A549 (cell line): ENCODE measurements at regions not wholly inside any gene's neighbourhood (a gene's known extent, or its start where the extent isn't known, plus 50 kb on each side); places are given as distances from the start of the nearest gene placed in this dataset.

ENCODE experiments used
- ATAC-seq, 2 experiments: fragments of 200-7000 bp in 1 of 2; fragments of >200 bp in 1 of 2; cut with Nextera tagmentation in 1 of 2; cut with Tn5 transposase in 1 of 2; 3 replicates each; pipeline versions ENCODE4 v1.8.0 to v1.9.1; 2018 to 2020; ENCODE audit warnings: mild to moderate bottlenecking in 1 of 2, moderate library complexity in 1 of 2
- CTCF ChIA-PET: fragments of 300-600 bp; sonication (Branson Sonifier 250); formaldehyde crosslinking; extraction: SDS; loops from one replicate; lab custom pipeline; 2021; ENCODE audit warnings: antibody characterized with exemption, inconsistent platforms; lab: Yijun Ruan, JAX
- POLR2A ChIA-PET: fragments of 350-600 bp; formaldehyde crosslinking; extraction: SDS; loops from one replicate; lab custom pipeline; 2021; ENCODE audit warnings: antibody characterized with exemption, inconsistent platforms; lab: Yijun Ruan, JAX
- DNase-seq, 2 experiments: peaks; one replicate each; pipeline versions ENCODE4 v3.0.0 to v3.0.0-alpha.2; 2011 to 2016; ENCODE audit warnings: low read depth in 1 of 2, low spot score in 1 of 2
- FAIRE-seq: peaks from 2 replicates; lab custom pipeline; 2011; peaks lifted over from hg19 to GRCh38; lab: Jason Lieb, UNC
- H3K27ac ChIP-seq, 2 experiments: fragments of >200 bp; sonication (Bioruptor Twin); formaldehyde crosslinking; 3 replicates each; pipeline ENCODE4 v1.5.1; 2016 to 2017
- H3K4me1 ChIP-seq: fragments of >200 bp; sonication (Bioruptor Twin); formaldehyde crosslinking; 3 replicates; pipeline ENCODE4 v1.6.1; 2016
- H3K4me2 ChIP-seq: fragments of >200 bp; sonication (Bioruptor Twin); formaldehyde crosslinking; 3 replicates; pipeline ENCODE4 v1.6.1; 2016
- H3K4me3 ChIP-seq: fragments of >200 bp; sonication (Bioruptor Twin); formaldehyde crosslinking; 3 replicates; pipeline ENCODE4 v1.5.1; 2016
- H3K9me3 ChIP-seq: fragments of >200 bp; sonication (Bioruptor Twin); formaldehyde crosslinking; 3 replicates; pipeline ENCODE4 v1.6.1; 2016
- BHLHE40 ChIP-seq: IDR thresholded peaks from 2 replicates; pipeline ENCODE4 v1.6.1; 2012; ENCODE audit warnings: low read depth, low read length, inconsistent platforms
- CBX8 ChIP-seq: fragments of 200-600 bp; sonication (generic); IDR thresholded peaks from 2 replicates; pipeline ENCODE4 v1.6.1; 2016
- CHD2 ChIP-seq: fragments of 150-350 bp; IDR thresholded peaks from 2 replicates; pipeline ENCODE4 v1.6.1; 2014; ENCODE audit warnings: low read length; ENCODE audit not compliant: partially characterized antibody
- EHMT2 ChIP-seq: fragments of 200-600 bp; sonication (generic); IDR thresholded peaks from 2 replicates; pipeline ENCODE4 v1.6.1; 2016; ENCODE audit warnings: antibody characterized with exemption, low read depth, mild to moderate bottlenecking, moderate library complexity
- EP300 ChIP-seq, 2 experiments: fragments of >200 bp; sonication (Bioruptor Twin); formaldehyde crosslinking; IDR thresholded peaks; 2 replicates in 1 of 2; 3 replicates in 1 of 2; pipeline ENCODE4 v1.6.1; 2016 to 2017
- ESRRA ChIP-seq: fragments of 150-350 bp; IDR thresholded peaks from 2 replicates; pipeline ENCODE4 v1.6.1; 2014; ENCODE audit warnings: mild to moderate bottlenecking, low read length, borderline replicate concordance
- FOSB ChIP-seq: fragments of 250-450 bp; sonication (Bioruptor Pico); IDR thresholded peaks from 2 replicates; pipeline ENCODE4 v1.5.0; 2020; ENCODE audit warnings: mild to moderate bottlenecking, moderate library complexity
- FOSL2 ChIP-seq, 2 experiments: fragments of 450-650 bp in 1 of 2; fragments of >200 bp in 1 of 2; sonication (Bioruptor Twin) in 1 of 2; formaldehyde crosslinking; IDR thresholded peaks; 2 replicates each; pipeline versions ENCODE4 v1.5.0 to v1.6.1; 2016 to 2020; ENCODE audit warnings: mild to moderate bottlenecking in 1 of 2, moderate library complexity in 1 of 2
- FOXS1 ChIP-seq: fragments of 250-450 bp; sonication (Bioruptor Pico); IDR thresholded peaks from 2 replicates; pipeline ENCODE4 v1.5.0; 2020; ENCODE audit warnings: mild to moderate bottlenecking, moderate library complexity
- GATA3 ChIP-seq: IDR thresholded peaks from 2 replicates; pipeline ENCODE4 v1.6.1; 2012; ENCODE audit warnings: borderline replicate concordance
- JUNB ChIP-seq: fragments of >200 bp; sonication (Bioruptor Twin); formaldehyde crosslinking; IDR thresholded peaks from 2 replicates; pipeline ENCODE4 v1.6.1; 2016
- NFE2L2 ChIP-seq: fragments of 150-350 bp; conservative IDR thresholded peaks from 2 replicates; pipeline ENCODE4 v1.6.1; 2014; ENCODE audit warnings: low read length
- NPAS2 ChIP-seq: fragments of 250-450 bp; sonication (Bioruptor Pico); IDR thresholded peaks from 2 replicates; pipeline ENCODE4 v1.8.0; 2022; ENCODE audit warnings: mild to moderate bottlenecking, moderate library complexity, borderline replicate concordance
- POLR2A ChIP-seq: IDR thresholded peaks from 2 replicates; pipeline ENCODE4 v1.6.1; 2012; ENCODE audit warnings: mild to moderate bottlenecking, low read length
- RAD21 ChIP-seq, 2 experiments: fragments of >200 bp in 1 of 2; sonication (Bioruptor Twin) in 1 of 2; formaldehyde crosslinking in 1 of 2; IDR thresholded peaks in 1 of 2; conservative IDR thresholded peaks in 1 of 2; 2 replicates in 1 of 2; 3 replicates in 1 of 2; pipeline ENCODE4 v1.6.1; 2012 to 2018; ENCODE audit warnings: inconsistent platforms in 1 of 2
- RCOR1 ChIP-seq: fragments of 150-350 bp; IDR thresholded peaks from 2 replicates; pipeline ENCODE4 v1.6.1; 2014; ENCODE audit warnings: antibody characterized with exemption, low read length, low read depth
- SREBF2 ChIP-seq: fragments of 450-650 bp; IDR thresholded peaks from 2 replicates; pipeline ENCODE4 v1.6.1; 2014; ENCODE audit warnings: mild to moderate bottlenecking, moderate library complexity
- TP53 ChIP-seq: fragments of 250-450 bp; sonication (Bioruptor Pico); IDR thresholded peaks from 2 replicates; pipeline ENCODE4 v1.5.0; 2021; ENCODE audit warnings: mild to moderate bottlenecking, moderate library complexity
- ZFP36 ChIP-seq: fragments of 450-650 bp; IDR thresholded peaks from 2 replicates; pipeline ENCODE4 v1.6.1; 2014; ENCODE audit warnings: borderline replicate concordance; ENCODE audit not compliant: partially characterized antibody
- WGBS: methylation state at CpG from one replicate; pipeline ENCODE4 v1.1.6; 2017; ENCODE audit errors: missing lambda C conversion rate; 5-methylcytosine and 5-hydroxymethylcytosine counted together
- TF ChIP-seq, protein P1 (sequence below): fragments of 250-450 bp; sonication (Bioruptor Pico); IDR thresholded peaks from 2 replicates; pipeline ENCODE4 v1.5.0; 2021; ENCODE audit warnings: mild to moderate bottlenecking, moderate library complexity, borderline replicate concordance
- TF ChIP-seq, protein P2 (sequence below): fragments of 250-450 bp; sonication (Bioruptor Pico); IDR thresholded peaks from 2 replicates; pipeline ENCODE4 v1.5.0; 2020; ENCODE audit warnings: low read depth, mild to moderate bottlenecking, moderate library complexity
- TF ChIP-seq, protein P3 (sequence below): IDR thresholded peaks from 2 replicates; pipeline ENCODE4 v1.6.1; 2012; ENCODE audit warnings: low read depth, borderline replicate concordance
- TF ChIP-seq, protein P4 (sequence below): fragments of >200 bp; sonication (Bioruptor Twin); formaldehyde crosslinking; IDR thresholded peaks from 2 replicates; pipeline ENCODE4 v1.6.1; 2016
- TF ChIP-seq, protein P5 (sequence below): fragments of >200 bp; sonication (Bioruptor Twin); formaldehyde crosslinking; IDR thresholded peaks from 3 replicates; pipeline ENCODE4 v1.6.1; 2016
- TF ChIP-seq, protein P6 (sequence below): fragments of 450-650 bp; IDR thresholded peaks from 2 replicates; pipeline ENCODE4 v1.6.1; 2014; ENCODE audit warnings: antibody characterized with exemption

DNA sequence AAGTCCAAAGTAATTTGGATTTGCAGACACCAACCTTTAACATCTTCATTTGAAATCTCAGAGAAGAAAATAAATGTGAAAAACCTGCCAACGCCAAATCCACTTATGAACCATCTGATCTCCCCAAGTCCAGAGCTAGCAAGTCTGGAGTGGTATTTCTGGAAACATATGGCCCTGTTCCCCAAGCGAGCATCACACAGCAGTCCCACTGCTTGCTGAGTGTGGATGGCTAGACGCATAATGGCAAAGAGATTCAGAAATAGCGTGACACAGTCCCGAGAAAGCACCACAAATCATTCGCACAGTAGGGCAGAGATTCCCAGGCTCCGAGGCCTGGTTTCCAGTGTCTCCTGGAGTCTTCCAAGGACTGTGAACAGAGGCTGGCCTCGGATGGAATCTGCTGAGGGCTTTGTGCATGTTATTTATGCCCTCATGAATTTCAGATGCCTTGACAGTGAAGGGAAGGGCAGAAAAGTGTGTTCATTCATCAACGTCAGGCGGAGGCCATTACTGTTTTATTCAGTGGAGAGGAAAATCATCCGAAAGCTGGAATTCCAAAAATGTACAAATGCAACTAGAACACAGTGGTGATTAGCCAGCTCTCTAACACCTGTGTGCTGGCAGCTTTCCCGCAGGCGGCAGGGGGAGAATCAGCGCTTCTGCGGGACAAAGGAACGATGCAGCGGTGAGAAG lies 417.0 kb downstream of the EIPR1 start:
- CTCF ChIA-PET, result interaction anchor here (1.0 kb wide), 1 partner anchor 14 kb away, joined by 4 read pairs; no protein-coding TSS in a partner anchor
- WGBS, result 44% methylated on average over 17 of the region's 17 CpGs
- ATAC-seq (no peak), DNase-seq (no peak), FAIRE-seq (no peak)
- H3K4me2 ChIP-seq, result no peak overlapping the region
- no peaks in the 10 kb centered on the region for H3K4me1 ChIP-seq
- POLR2A ChIA-PET, result no interaction called here
- no peak overlapping the region for H3K4me3 ChIP-seq
- no peak overlapping the region for H3K27ac ChIP-seq
- TF ChIP-seq NPAS2 (CRISPR knock-in tag), result no peak
- TF ChIP-seq, protein P1, sequence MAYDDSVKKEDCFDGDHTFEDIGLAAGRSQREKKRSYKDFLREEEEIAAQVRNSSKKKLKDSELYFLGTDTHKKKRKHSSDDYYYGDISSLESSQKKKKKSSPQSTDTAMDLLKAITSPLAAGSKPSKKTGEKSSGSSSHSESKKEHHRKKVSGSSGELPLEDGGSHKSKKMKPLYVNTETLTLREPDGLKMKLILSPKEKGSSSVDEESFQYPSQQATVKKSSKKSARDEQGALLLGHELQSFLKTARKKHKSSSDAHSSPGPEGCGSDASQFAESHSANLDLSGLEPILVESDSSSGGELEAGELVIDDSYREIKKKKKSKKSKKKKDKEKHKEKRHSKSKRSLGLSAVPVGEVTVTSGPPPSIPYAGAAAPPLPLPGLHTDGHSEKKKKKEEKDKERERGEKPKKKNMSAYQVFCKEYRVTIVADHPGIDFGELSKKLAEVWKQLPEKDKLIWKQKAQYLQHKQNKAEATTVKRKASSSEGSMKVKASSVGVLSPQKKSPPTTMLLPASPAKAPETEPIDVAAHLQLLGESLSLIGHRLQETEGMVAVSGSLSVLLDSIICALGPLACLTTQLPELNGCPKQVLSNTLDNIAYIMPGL, result no peak
- no peak for TF ChIP-seq NFE2L2
- TF ChIP-seq BHLHE40, result no peak
- no peak for TF ChIP-seq SREBF2
- TF ChIP-seq GATA3, result no peak
- no peak for TF ChIP-seq FOXS1 (CRISPR knock-in tag)
- TF ChIP-seq EP300 (IDR thresholded peaks at IDR 0.05), result no peak
- TF ChIP-seq, protein P2, sequence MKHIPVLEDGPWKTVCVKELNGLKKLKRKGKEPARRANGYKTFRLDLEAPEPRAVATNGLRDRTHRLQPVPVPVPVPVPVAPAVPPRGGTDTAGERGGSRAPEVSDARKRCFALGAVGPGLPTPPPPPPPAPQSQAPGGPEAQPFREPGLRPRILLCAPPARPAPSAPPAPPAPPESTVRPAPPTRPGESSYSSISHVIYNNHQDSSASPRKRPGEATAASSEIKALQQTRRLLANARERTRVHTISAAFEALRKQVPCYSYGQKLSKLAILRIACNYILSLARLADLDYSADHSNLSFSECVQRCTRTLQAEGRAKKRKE, result no peak
- TF ChIP-seq POLR2A, result no peak
- TF ChIP-seq FOSB (CRISPR knock-in tag), result no peak
- TF ChIP-seq RAD21 (conservative IDR thresholded peaks at IDR 0.05 in 1 of 2, IDR thresholded peaks at IDR 0.05 in 1 of 2), result no peak
- no peak for TF ChIP-seq EHMT2
- no peak for TF ChIP-seq RCOR1
- TF ChIP-seq CBX8, result no peak
- TF ChIP-seq, protein P3, sequence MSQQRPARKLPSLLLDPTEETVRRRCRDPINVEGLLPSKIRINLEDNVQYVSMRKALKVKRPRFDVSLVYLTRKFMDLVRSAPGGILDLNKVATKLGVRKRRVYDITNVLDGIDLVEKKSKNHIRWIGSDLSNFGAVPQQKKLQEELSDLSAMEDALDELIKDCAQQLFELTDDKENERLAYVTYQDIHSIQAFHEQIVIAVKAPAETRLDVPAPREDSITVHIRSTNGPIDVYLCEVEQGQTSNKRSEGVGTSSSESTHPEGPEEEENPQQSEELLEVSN, result no peak
- H3K9me3 ChIP-seq, result no peaks in the 10 kb centered on the region

DNA sequence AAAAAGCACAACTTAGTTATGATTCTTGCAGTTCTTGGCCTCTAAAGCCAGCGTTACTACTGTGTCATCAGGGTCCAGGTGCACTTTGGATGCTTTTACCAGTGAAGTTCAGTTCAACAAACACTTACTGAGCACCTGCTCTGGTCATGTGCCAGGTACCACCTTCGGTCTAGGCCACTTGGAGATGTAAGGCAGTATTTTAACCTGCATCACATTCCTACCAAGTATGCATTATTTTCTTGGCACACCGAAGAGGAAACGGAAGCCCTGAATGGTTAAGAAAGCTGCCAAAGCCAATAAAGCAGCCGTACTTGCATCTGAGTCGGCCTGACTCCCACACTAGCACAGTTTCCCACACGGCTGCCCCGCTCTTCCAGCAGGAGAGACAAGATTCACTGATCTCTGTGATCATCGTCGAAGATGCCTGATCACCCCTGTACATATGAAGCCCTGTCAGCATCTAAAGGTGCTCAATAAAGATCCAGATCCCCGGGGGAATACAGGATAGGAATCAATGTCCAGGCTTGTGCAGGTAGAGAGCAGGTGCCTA lies 427.1 kb downstream of the EIPR1 start:
- WGBS, result 13% methylated on average over 11 of the region's 11 CpGs
- no peak for FAIRE-seq

DNA sequence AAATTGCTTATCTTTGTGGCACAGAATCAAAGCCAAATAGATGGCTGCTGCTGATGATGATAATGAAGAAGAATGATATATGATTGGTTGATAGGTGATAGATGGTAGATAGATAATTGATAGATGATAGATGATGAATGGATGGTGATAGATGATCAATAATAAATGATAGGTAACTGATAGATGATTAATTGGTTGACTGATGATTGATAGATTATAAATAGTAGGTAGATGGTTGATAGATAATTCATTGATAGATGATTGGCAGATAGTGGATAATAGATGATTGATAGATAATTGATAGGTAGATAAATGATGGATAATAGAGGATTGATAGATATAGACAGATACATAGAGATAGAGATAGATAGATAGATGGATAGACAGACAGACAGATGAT lies 430.2 kb downstream of the EIPR1 start:
- DNase-seq, result no peak
- no peak for FAIRE-seq
- no peak for ATAC-seq
- TF ChIP-seq, protein P4, sequence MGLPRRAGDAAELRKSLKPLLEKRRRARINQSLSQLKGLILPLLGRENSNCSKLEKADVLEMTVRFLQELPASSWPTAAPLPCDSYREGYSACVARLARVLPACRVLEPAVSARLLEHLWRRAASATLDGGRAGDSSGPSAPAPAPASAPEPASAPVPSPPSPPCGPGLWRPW, result no peak
- TF ChIP-seq TP53 (CRISPR knock-in tag) (no peak), FOXS1 (CRISPR knock-in tag) (no peak), ZFP36 (no peak), JUNB (no peak), FOSL2 (IDR thresholded peaks at IDR 0.05) (no peak), FOSL2 (CRISPR knock-in tag; IDR thresholded peaks at IDR 0.05) (no peak), GATA3 (no peak), CBX8 (no peak), CHD2 (no peak), ESRRA (no peak)
- TF ChIP-seq, protein P5, sequence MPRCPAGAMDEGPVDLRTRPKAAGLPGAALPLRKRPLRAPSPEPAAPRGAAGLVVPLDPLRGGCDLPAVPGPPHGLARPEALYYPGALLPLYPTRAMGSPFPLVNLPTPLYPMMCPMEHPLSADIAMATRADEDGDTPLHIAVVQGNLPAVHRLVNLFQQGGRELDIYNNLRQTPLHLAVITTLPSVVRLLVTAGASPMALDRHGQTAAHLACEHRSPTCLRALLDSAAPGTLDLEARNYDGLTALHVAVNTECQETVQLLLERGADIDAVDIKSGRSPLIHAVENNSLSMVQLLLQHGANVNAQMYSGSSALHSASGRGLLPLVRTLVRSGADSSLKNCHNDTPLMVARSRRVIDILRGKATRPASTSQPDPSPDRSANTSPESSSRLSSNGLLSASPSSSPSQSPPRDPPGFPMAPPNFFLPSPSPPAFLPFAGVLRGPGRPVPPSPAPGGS, result no peak
- TF ChIP-seq, protein P6, sequence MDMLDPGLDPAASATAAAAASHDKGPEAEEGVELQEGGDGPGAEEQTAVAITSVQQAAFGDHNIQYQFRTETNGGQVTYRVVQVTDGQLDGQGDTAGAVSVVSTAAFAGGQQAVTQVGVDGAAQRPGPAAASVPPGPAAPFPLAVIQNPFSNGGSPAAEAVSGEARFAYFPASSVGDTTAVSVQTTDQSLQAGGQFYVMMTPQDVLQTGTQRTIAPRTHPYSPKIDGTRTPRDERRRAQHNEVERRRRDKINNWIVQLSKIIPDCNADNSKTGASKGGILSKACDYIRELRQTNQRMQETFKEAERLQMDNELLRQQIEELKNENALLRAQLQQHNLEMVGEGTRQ, result no peak
- H3K27ac ChIP-seq, result no peak overlapping the region
- POLR2A ChIA-PET, result no interaction called here
- no peak overlapping the region for H3K4me3 ChIP-seq
- H3K4me2 ChIP-seq, result no peak overlapping the region
- no peaks in the 10 kb centered on the region for H3K9me3 ChIP-seq
- no peaks in the 10 kb centered on the region for H3K4me1 ChIP-seq
- CTCF ChIA-PET, result no interaction called here

More for the DNA sequence above, 427.1 kb downstream of the EIPR1 start:
- no peak overlapping the region for H3K27ac ChIP-seq
- no peak overlapping the region for H3K4me3 ChIP-seq
- no peaks in the 10 kb centered on the region for H3K4me1 ChIP-seq
- POLR2A ChIA-PET, result no interaction called here
- no peak overlapping the region for H3K4me2 ChIP-seq
- ATAC-seq (no peak), DNase-seq (no peak)
- H3K9me3 ChIP-seq, result no peaks in the 10 kb centered on the region
- TF ChIP-seq FOSL2 (IDR thresholded peaks at IDR 0.05) (no peak), FOSL2 (CRISPR knock-in tag; IDR thresholded peaks at IDR 0.05) (no peak)
- TF ChIP-seq, all 56 proteins: peak for 0
- CTCF ChIA-PET, result interaction anchor here (0.7 kb wide), 1 partner anchor 43 kb away, joined by 3 read pairs; no protein-coding TSS in a partner anchor
